Body of pancreas (tissue), 4 donors: ENCODE measurements at regions not wholly inside any gene's neighbourhood (a gene's known extent, or its start where the extent isn't known, plus 50 kb on each side); places are given as distances from the start of the nearest gene placed in this dataset.

Experiments used
- ATAC-seq: fragments of 150-250 bp; one replicate; pipeline ENCODE4 v1.9.1; 2016
- DNase-seq, 4 donors: peaks; one replicate each; pipeline ENCODE4 v3.0.0-alpha.2; 2019
- H3K27ac ChIP-seq, 4 donors: fragments of 200-600 bp; sonication (generic); 1 replicate in 3 of 4; 2 replicates in 1 of 4; pipeline versions ENCODE4 v1.5.1 to v1.6.1; 2016 to 2019; ENCODE audit warnings: mild to moderate bottlenecking in 1 of 4, mixed read lengths in 1 of 4, moderate library complexity in 1 of 4
- H3K27me3 ChIP-seq, 2 donors: fragments of 200-600 bp; sonication (generic); one replicate each; pipeline ENCODE4 v1.6.0; 2016; ENCODE audit warnings: mild to moderate bottlenecking in 1 of 2
- H3K36me3 ChIP-seq, 2 donors: fragments of 200-600 bp; sonication (generic); replicated peaks in 1 of 2; 2 replicates each; pipeline ENCODE4 v1.5.1; 2016; ENCODE audit warnings: low read depth in 2 of 2; ENCODE audit not compliant: insufficient read depth in 1 of 2
- H3K4me1 ChIP-seq: fragments of 200-600 bp; sonication (generic); one replicate; pipeline ENCODE4 v1.6.0; 2016
- H3K4me3 ChIP-seq, 2 donors: fragments of 200-600 bp; sonication (generic); 1 replicate in 1 of 2; 2 replicates in 1 of 2; pipeline ENCODE4 v1.5.1; 2016 to 2019
- H3K9me3 ChIP-seq, 3 donors: fragments of 200-600 bp; sonication (generic); 1 replicate in 2 of 3; 2 replicates in 1 of 3; pipeline ENCODE4 v1.5.1; 2016
- POLR2A ChIP-seq, 3 donors: fragments of 450-650 bp; IDR thresholded peaks; one replicate each; pipeline ENCODE4 v1.6.1; 2016; ENCODE audit warnings: antibody characterized with exemption in 3 of 3, mild to moderate bottlenecking in 2 of 3
- WGBS, 2 donors: methylation state at CpG; one replicate each; pipeline ENCODE4 v1.1.5; 2017; 5-methylcytosine and 5-hydroxymethylcytosine counted together
- intact Hi-C: fragments of 100-400 bp; cut with DNase I; formaldehyde crosslinking; loops from one replicate; pipeline ENCODE4 v1.15.1; 2023
- TF ChIP-seq, protein P1 (sequence below), 7 experiments: fragments of 450-650 bp in 4 of 7; fragments of 200-600 bp in 3 of 7; sonication (generic) in 3 of 7; IDR thresholded peaks; one replicate each; pipeline ENCODE4 v1.5.1; 2016 to 2019; ENCODE audit warnings: antibody characterized with exemption in 7 of 7

GRCh38 chr15:68491415-68492106 lies 59.6 kb upstream of the ITGA11 start:
- DNase-seq (no peak), ATAC-seq (no peak)
- H3K27ac ChIP-seq: no peak overlapping the region
- H3K27me3 ChIP-seq: no peaks in the 10 kb centered on the region
- TF ChIP-seq, protein P1, sequence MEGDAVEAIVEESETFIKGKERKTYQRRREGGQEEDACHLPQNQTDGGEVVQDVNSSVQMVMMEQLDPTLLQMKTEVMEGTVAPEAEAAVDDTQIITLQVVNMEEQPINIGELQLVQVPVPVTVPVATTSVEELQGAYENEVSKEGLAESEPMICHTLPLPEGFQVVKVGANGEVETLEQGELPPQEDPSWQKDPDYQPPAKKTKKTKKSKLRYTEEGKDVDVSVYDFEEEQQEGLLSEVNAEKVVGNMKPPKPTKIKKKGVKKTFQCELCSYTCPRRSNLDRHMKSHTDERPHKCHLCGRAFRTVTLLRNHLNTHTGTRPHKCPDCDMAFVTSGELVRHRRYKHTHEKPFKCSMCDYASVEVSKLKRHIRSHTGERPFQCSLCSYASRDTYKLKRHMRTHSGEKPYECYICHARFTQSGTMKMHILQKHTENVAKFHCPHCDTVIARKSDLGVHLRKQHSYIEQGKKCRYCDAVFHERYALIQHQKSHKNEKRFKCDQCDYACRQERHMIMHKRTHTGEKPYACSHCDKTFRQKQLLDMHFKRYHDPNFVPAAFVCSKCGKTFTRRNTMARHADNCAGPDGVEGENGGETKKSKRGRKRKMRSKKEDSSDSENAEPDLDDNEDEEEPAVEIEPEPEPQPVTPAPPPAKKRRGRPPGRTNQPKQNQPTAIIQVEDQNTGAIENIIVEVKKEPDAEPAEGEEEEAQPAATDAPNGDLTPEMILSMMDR (IDR thresholded peaks at IDR 0.05): no peak
- no peak for TF ChIP-seq POLR2A (IDR thresholded peaks at IDR 0.05)
- WGBS, 2 donors: 69 to 84% methylated on average over 5 of the region's 5 CpGs
- H3K4me3 ChIP-seq: no peak overlapping the region
- intact Hi-C loops: no loop called here
- H3K9me3 ChIP-seq: no peaks in the 10 kb centered on the region
- H3K36me3 ChIP-seq: no peaks in the 10 kb centered on the region
- H3K4me1 ChIP-seq: no peaks in the 10 kb centered on the region

GRCh38 chr15:68492855-68493254 lies 60.9 kb upstream of the ITGA11 start:
- ATAC-seq (no peak), DNase-seq (no peak)
- H3K27me3 ChIP-seq: no peaks in the 10 kb centered on the region
- no peaks in the 10 kb centered on the region for H3K36me3 ChIP-seq
- H3K4me1 ChIP-seq: no peaks in the 10 kb centered on the region
- no peaks in the 10 kb centered on the region for H3K9me3 ChIP-seq
- intact Hi-C loops: no loop called here
- H3K4me3 ChIP-seq: no peak overlapping the region
- no peak overlapping the region for H3K27ac ChIP-seq
- 56 to 73% methylated on average over 3 to 4 of the region's 4 CpGs for WGBS, 2 donors
- TF ChIP-seq, protein P1 (IDR thresholded peaks at IDR 0.05): no peak
- no peak for TF ChIP-seq POLR2A (IDR thresholded peaks at IDR 0.05)

DNA sequence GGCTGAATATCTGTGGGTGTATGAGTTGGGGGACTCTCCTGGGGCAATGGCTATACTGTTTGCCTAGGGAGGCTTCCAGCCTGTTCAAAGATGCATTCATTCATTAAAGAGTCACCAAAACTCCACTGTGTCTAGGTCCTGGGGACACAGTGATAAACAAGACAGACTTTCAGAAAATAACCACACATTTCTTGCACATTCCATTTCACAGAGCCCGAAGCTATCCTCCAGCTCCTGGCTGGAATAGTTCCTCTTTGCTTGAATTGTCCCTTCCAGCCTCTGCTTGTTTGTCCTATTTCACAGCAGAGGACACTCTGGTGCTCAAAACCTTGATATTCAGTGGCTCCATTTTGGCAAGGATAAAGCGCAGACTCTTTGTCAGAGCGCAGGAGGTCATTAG lies 61.7 kb upstream of the ITGA11 start:
- intact Hi-C loops: no loop called here
- H3K36me3 ChIP-seq: no peaks in the 10 kb centered on the region
- no peaks in the 10 kb centered on the region for H3K9me3 ChIP-seq
- no peak for DNase-seq
- TF ChIP-seq, protein P1 (IDR thresholded peaks at IDR 0.05): no peak
- TF ChIP-seq POLR2A (IDR thresholded peaks at IDR 0.05): no peak
- no peaks in the 10 kb centered on the region for H3K4me1 ChIP-seq
- no peak for ATAC-seq
- no peaks in the 10 kb centered on the region for H3K27me3 ChIP-seq
- H3K4me3 ChIP-seq: no peak overlapping the region
- no peak overlapping the region for H3K27ac ChIP-seq
- 77 to 83% methylated on average over 3 of the region's 3 CpGs for WGBS, 2 donors

DNA sequence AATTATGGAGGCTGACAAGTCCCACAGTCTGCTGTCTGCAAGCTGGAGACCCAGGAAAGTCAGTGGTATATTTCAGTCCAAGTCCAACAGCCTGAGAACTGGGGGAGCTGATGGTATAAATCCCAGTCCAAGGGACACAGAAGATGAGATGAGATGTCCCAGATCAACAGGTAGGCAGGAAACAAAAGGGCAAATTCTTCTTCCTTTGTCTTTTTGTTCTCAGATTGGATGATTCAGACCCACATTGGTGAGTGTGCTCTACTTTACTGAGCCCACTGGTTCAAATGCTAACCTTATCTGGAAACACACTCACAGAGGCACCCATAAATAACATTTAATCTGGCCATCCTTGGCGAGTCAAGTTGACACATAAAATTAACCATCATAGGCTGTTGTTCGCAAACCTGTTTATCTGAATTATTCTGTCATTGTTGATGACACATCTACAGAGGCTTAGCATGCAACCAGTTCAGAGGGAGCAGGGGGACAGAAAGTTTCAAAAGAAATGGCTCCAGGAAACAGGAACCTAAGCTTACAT lies 62.7 kb upstream of the ITGA11 start:
- 73 to 82% methylated on average over 2 of the region's 2 CpGs for WGBS, 2 donors
- ATAC-seq (no peak), DNase-seq (no peak)
- no peak overlapping the region for H3K27ac ChIP-seq
- no peak overlapping the region for H3K4me3 ChIP-seq
- no peaks in the 10 kb centered on the region for H3K4me1 ChIP-seq
- H3K9me3 ChIP-seq: no peaks in the 10 kb centered on the region
- intact Hi-C loops: no loop called here
- no peaks in the 10 kb centered on the region for H3K27me3 ChIP-seq
- H3K36me3 ChIP-seq: no peaks in the 10 kb centered on the region
- TF ChIP-seq, protein P1 (IDR thresholded peaks at IDR 0.05): no peak
- TF ChIP-seq POLR2A (IDR thresholded peaks at IDR 0.05): no peak
